Tongue (tissue), 1 donor: ENCODE measurements at regions not wholly inside any gene's neighbourhood (a gene's known extent, or its start where the extent isn't known, plus 50 kb on each side); places are given as distances from the start of the nearest gene placed in this dataset.
A peak's percentile ranks its signal among the peaks of the same experiment; 100 is the strongest.
"Not testable (repeated sequence)": the region's sequence is repeated elsewhere in the genome, so short reads cannot be mapped to it uniquely, and the experiment has no call there.

Experiments
- DNase-seq: peaks from one replicate; pipeline ENCODE4 v3.0.0-alpha.2; 2015

- DNase-seq, result not testable (repeated sequence)
Measured at GRCh38 chr9:41075671-41076070, 52.8 kb downstream of the FOXD4L6 start.

GRCh38 chr9:41074356-41074942 is 54.0 kb downstream of the FOXD4L6 start:
- peak; percentile 64 for DNase-seq

DNA sequence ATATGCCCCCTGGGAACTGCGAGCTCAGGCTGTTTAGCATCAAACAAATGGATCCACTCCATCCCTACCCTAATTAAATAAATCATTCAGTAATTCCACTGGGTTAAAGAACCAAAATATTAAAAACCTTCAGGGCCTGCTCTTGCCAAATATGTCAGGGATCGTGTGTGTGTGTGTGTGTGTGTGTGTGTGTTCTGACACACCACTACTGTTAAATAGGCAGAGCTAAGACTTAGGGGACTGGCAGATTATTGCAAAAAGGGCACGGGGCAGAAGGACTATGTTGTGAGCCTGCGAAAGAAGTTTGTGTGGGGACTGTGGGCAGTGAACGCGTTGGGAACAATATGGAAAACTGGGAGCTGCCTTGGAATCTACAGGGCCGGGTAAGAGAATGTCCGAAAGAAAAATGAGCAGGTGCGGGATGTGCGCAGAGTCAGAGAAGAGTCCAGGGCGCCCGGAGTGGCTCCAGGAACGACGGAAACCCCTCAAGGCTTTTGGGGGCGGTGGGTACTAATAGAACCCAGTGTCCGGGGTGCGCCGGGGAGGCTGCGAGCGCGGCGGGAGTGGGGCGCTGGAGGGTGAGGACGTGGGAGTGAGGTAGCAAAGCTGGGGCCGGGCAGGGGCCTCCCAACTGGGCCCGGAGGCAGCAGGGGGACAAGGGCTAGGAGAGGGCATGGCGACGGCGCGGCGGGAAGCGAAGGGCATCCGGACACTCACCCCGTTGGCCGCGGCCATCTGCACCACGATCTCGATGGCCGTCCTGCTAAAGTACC is 54.8 kb downstream of the FOXD4L6 start:
- not testable (repeated sequence) for DNase-seq

DNA sequence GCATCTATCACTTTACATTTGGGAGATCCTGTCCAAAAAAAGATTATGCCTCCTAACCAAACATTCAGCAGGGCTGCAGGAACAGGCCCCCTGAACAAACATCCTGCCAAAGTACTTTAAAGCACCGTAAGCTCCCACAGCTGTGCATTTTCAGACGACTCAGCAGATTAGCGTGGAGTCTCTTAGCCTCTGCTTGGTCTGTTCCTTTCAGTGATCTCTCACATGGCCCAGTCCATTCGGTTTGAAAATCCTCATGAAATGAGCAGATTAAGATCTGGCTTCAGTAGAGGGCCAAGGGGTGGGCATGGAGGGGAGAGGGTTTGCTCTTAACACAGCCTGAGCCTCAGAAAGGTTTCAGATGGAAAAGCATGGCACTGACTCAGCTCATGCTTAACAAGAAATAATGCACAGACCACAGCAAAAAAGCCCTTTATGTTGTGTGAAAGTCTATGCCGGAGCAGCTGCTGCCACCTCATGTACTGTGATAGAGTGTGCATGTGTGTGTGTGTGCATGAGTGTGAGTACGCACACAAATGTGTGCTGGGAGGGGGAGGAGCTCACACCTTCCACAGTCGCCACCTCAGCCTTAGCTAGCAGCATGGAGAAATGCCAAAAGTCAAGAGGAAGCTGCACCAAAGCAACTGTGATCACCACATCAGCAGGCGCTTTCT is 64.2 kb downstream of the FOXD4L6 start:
- DNase-seq, result peak; percentile 74

GRCh38 chr9:41063243-41063642 is 65.2 kb downstream of the FOXD4L6 start:
- DNase-seq, result not testable (repeated sequence)

DNA sequence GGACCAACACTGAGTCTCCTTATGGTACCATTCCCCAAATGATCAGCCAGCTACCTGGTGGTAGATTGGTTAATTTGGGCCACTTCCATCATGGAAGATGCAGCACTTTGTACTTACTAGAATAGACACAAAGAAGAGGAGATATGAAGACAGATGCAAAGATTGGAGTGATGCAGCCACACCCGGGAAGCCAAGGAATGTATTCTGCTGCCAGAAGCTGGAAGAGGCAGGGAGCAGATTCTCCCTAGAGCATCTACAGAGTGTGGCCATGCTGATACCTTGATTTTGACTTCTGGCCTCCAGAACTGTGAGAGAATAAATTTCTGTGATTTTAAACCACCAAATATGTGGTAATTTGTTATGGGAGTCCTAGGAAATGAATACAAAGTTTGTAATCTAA is 68.9 kb downstream of the FOXD4L6 start:
- not testable (repeated sequence) for DNase-seq

DNA sequence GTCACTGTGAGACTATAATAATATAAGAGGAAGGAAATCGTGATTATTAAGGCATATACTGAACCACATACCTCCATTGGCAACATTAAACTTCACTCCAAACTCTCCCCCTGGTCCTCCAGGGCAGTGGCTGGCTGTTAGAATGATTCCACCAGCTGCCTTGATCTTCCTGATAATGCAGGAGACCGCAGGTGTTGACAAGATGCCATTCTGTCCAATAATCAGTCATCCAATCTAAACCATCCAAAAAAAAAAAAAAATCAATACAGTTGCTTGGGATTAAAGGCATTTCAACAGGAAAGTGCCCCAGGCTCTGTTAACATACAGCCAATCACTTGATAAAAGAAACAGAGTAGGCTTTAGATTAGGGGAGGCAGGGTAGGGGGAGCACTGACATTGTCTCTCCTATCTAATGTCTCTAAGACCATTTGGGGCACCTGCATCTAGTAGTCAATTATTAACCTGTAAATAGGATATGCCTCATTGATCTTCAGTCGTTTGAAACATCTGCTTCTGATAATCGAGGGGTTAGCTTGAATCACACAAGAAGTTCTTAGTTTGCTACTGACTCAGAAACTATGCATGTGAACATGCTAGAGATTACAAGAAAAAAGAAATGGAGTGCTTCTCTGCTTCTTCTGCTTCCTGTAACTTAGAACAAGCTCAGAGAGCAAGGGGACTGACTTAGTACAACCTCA is 74.7 kb downstream of the FOXD4L6 start:
- DNase-seq, result not testable (repeated sequence)

- not testable (repeated sequence) for DNase-seq
Measured at GRCh38 chr9:41048672-41049071, 79.8 kb downstream of the FOXD4L6 start.

GRCh38 chr9:41047792-41048191 is 80.7 kb downstream of the FOXD4L6 start:
- peak; percentile 40 for DNase-seq

DNA sequence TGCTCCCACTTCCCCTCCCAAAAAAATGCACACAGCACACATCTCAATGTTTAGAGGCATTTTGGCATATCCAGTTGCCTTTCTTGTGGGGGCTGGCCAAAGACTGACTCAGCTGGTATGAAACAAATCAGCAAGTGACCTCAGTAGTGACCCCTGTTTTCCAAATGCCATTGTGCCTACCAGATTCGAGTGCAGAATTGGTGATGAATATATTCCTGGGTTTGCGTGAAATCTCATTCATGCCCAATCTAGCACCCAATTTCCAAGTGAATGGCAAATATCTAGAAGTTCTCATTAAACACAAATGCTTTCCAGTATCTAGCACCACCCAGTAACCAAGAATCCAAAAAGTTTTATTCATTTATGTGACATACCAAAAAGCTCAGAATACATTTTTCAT is 83.6 kb downstream of the FOXD4L6 start:
- DNase-seq, result not testable (repeated sequence)

DNA sequence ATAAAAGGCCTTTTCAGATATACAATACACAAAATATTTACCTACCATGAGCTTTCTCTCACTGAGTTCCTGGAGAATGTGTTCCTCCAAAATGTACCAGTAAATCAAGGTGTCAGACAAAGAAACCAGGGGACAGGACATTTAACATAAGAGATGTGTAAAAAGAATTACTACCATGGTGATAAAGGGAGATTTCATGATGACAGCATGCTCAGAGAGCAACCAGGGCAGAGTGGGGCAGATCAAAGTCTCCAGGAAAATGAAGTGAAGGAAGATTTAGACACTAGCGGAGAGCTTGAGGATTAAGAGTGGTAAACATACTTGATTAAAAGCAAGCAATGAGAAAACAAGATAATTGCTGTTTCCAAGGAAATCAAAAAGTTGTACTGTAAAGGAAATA is 85.0 kb downstream of the FOXD4L6 start:
- DNase-seq, result not testable (repeated sequence)

GRCh38 chr9:41042111-41042510 is 86.4 kb downstream of the FOXD4L6 start:
- DNase-seq, result not testable (repeated sequence)

- not testable (repeated sequence) for DNase-seq
Measured at GRCh38 chr9:41040705-41041342, 87.7 kb downstream of the FOXD4L6 start.

DNA sequence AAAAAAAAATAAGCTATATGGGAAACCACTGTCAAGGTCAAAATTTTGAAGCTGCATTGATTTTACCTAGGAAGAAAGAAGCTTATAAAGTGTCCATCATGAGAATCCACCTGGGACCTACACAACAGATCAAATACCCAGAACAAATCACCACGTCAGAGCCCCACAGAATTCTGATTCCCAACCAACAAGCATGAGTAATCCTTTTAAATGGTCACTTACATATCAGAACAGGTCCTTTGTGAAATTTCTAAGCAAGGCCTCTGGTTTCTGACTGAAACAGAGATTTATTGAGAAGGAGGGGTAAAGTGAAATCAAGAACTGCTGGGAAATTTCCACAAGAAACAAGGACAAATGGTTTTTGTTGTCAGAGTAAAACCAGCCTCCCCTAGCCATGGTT is 93.2 kb downstream of the FOXD4L6 start:
- DNase-seq, result peak; percentile 10

DNA sequence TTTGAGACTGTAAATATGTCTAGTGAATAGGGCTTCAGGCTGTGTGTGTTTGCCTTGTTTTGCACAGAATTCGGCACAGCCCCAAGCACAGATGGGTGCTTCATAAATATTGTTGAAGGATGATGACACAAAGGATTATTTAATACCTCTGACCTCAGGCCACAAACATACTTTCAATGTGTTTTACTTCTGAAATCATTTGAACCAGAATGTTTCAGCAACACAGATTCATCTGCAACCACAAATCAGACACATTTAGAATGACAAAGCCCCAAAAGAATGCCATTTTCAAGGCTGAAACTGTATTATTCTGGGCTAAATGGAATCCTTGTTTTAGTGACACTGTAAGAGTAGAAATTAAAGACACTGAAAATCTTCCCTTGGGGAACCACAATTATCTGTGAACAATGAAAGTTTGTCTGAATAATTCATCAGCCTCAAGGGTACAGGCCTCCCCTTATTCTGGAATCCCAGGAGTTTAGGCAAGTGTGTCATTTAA is 93.7 kb downstream of the FOXD4L6 start:
- not testable (repeated sequence) for DNase-seq

DNA sequence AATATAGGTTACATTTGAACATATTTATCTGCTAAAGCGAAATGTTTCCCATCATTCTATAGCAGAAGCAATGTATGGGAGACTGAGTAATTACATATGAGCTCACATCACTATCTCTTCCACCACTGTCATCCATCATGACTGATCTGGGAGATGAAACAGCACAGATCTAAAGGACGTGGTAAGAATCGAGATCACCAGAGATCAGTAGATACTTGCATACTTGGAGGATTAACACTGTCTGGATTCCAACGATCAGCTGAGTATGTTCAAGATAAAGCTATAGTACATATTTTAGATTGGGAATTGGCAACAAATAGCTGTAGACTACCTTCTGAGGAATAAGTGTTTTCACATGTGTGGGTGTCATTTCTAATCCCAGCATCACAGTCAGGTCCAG is 94.6 kb downstream of the FOXD4L6 start:
- not testable (repeated sequence) for DNase-seq

DNA sequence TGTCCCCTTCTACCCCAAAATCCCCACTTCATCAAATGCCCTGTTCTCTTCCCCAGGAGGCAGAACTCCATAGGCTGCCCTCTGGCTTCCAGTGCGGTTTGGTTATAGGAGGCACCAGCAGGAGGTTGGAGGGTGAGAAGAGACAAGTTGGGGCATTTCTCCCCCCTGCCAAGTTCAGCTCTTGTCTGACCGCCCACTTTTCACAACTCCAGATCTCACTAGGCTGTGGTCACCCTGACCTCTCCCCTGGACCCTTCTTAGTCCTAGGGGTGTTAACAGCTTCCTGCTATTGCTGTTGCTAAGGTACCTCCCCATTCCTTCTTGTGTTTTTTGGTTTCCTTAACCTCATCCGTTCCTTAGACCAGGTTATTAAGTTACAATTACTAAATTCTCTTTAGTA is 95.1 kb downstream of the FOXD4L6 start:
- not testable (repeated sequence) for DNase-seq

DNA sequence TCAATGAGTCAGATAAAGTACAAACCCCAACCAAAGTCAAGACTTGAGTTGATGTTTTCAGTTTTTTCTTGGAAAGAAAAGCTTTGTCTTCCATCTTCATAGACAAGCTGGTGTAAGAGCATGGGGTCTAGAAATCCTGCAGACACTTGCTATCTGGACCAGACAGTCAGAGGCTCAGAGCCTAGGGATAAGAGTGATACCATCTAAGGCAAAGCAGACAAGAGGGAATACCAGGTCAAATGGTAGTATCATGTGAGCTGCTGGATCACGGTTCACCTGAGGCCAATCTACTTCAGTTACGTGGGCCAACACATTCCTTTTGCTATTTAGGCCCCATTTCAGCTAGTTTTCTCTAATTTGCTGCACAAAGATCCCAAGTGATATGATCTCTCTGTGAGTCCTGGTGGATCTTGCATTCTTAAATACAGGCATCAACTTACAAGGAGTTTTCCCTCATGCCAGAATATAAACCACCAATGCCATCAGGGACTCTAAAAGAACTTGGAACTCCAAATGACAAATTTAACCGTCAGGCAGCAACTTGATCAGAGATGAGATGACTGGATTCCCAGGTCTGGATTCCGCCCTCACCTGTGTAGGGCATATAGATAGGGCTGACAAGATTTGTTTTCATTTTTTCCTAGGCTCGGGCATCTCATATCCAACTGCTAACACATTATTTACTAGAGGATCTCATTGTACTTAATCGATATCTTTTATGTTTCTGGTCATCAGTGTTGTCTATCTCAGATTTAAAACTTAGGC is 101.4 kb downstream of the FOXD4L6 start:
- DNase-seq, result not testable (repeated sequence)

- DNase-seq, result not testable (repeated sequence)
Measured at GRCh38 chr9:41022365-41022764, 106.1 kb downstream of the FOXD4L6 start.

GRCh38 chr9:41019858-41020562 is 108.5 kb downstream of the FOXD4L6 start:
- DNase-seq, result not testable (repeated sequence)
